B cell (primary cell): ENCODE measurements at regions not wholly inside any gene's neighbourhood (a gene's known extent, or its start where the extent isn't known, plus 50 kb on each side); places are given as distances from the start of the nearest gene placed in this dataset.

Source experiments
- ATAC-seq: fragments of 200-7000 bp; cut with Tn5 transposase; one replicate; pipeline ENCODE4 v1.10.0; 2021; ENCODE audit warnings: low read depth, mild to moderate bottlenecking, moderate number of reproducible peaks, moderate library complexity
- CTCF ChIA-PET: fragments of 350-600 bp; sonication (Branson Sonifier 250); formaldehyde crosslinking; loops from one replicate; lab custom pipeline; 2021; ENCODE audit warnings: antibody characterized with exemption, inconsistent platforms; lab: Charles Lee
- POLR2A ChIA-PET: fragments of 350-600 bp; sonication (Branson Sonifier 250); formaldehyde crosslinking; loops from one replicate; lab custom pipeline; 2021; ENCODE audit warnings: antibody characterized with exemption; lab: Charles Lee
- DNase-seq: peaks from one replicate; pipeline ENCODE4 v3.0.0; 2013
- H2AFZ ChIP-seq: 2 replicates; pipeline ENCODE4 v1.6.1; 2012; ENCODE audit warnings: mild to moderate bottlenecking, low read depth, low read length; ENCODE audit not compliant: insufficient read depth, poor library complexity, severe bottlenecking
- H3K27ac ChIP-seq, 2 donors: 1 replicate in 1 of 2; 2 replicates in 1 of 2; pipeline ENCODE4 v1.5.1; 2012 to 2013; ENCODE audit warnings: low read length in 2 of 2, mild to moderate bottlenecking in 2 of 2, moderate library complexity in 1 of 2
- H3K27me3 ChIP-seq, 4 experiments: fragments of 200-600 bp in 1 of 4; sonication (generic) in 1 of 4; replicated peaks in 1 of 4; 1 replicate in 2 of 4; 2 replicates in 2 of 4; pipeline versions ENCODE4 v1.6.1 to v1.7.0; 2013 to 2016; ENCODE audit warnings: low read length in 3 of 4, mild to moderate bottlenecking in 2 of 4, mixed read lengths in 1 of 4, moderate library complexity in 1 of 4; ENCODE audit not compliant: insufficient read depth in 4 of 4, control insufficient read depth in 3 of 4; ENCODE audit errors: control extremely low read depth in 1 of 4
- H3K36me3 ChIP-seq, 2 experiments: replicated peaks in 1 of 2; 1 replicate in 1 of 2; 2 replicates in 1 of 2; pipeline versions ENCODE4 v1.6.1 to v1.7.1; 2013; ENCODE audit warnings: low read length in 1 of 2; ENCODE audit not compliant: insufficient read depth in 2 of 2, control insufficient read depth in 1 of 2; ENCODE audit errors: control extremely low read depth in 1 of 2, extremely low read depth in 1 of 2
- H3K4me1 ChIP-seq, 2 donors: fragments of 200-600 bp in 1 of 2; sonication (generic) in 1 of 2; 1 replicate in 1 of 2; 2 replicates in 1 of 2; pipeline versions ENCODE4 v1.5.1 to v1.6.1; 2013 to 2017; ENCODE audit warnings: low read length in 2 of 2; ENCODE audit not compliant: control insufficient read depth in 2 of 2, insufficient read depth in 2 of 2
- H3K4me2 ChIP-seq: replicated peaks from 2 replicates; pipeline ENCODE3; 2012; ENCODE audit warnings: mild to moderate bottlenecking, low read depth, low read length; ENCODE audit not compliant: poor library complexity, severe bottlenecking
- H3K4me3 ChIP-seq, 5 experiments: fragments of 200-600 bp in 1 of 5; sonication (generic) in 1 of 5; 1 replicate in 3 of 5; 2 replicates in 2 of 5; pipeline versions ENCODE4 v1.5.1 to v1.7.0; 2011 to 2016; ENCODE audit warnings: low read length in 4 of 5, mild to moderate bottlenecking in 4 of 5, low read depth in 2 of 5, control low read depth in 1 of 5, moderate library complexity in 1 of 5; ENCODE audit not compliant: insufficient read depth in 1 of 5; ENCODE audit errors: control extremely low read depth in 1 of 5, extremely low read depth in 1 of 5
- H3K79me2 ChIP-seq: fragments of 200-600 bp; sonication (generic); one replicate; pipeline ENCODE4 v1.6.0; 2016; ENCODE audit warnings: low read length; ENCODE audit not compliant: control insufficient read depth, insufficient read depth
- H3K9ac ChIP-seq: fragments of 200-600 bp; sonication (generic); 2 replicates; pipeline ENCODE4 v1.6.1; 2017; ENCODE audit warnings: mild to moderate bottlenecking, low read length, moderate library complexity
- H3K9me3 ChIP-seq, 3 donors: one replicate each; pipeline versions ENCODE4 v1.6.1 to v1.7.1; 2013; ENCODE audit warnings: low read length in 2 of 3; ENCODE audit not compliant: control insufficient read depth in 2 of 3, insufficient read depth in 1 of 3; ENCODE audit errors: control extremely low read depth in 1 of 3
- H4K20me1 ChIP-seq: 2 replicates; pipeline ENCODE4 v1.6.0; 2012; ENCODE audit warnings: mild to moderate bottlenecking, low read length; ENCODE audit not compliant: insufficient read depth, control insufficient read depth, poor library complexity, severe bottlenecking
- H3K27ac Mint-ChIP-seq: one replicate; pipeline ENCODE4 v1.8.0; 2021; ENCODE audit warnings: mixed read lengths
- H3K27me3 Mint-ChIP-seq: one replicate; pipeline ENCODE4 v1.8.0; 2021; ENCODE audit warnings: mixed read lengths
- H3K4me1 Mint-ChIP-seq: one replicate; pipeline ENCODE4 v1.8.0; 2021; ENCODE audit warnings: mixed read lengths
- H3K4me3 Mint-ChIP-seq: one replicate; pipeline ENCODE4 v1.8.0; 2021; ENCODE audit warnings: mixed read lengths
- H3K9me3 Mint-ChIP-seq: one replicate; pipeline ENCODE4 v1.8.0; 2022; ENCODE audit warnings: mixed read lengths; ENCODE audit not compliant: insufficient read depth
- EZH2 ChIP-seq: IDR thresholded peaks from 2 replicates; pipeline ENCODE4 v1.6.1; 2012; ENCODE audit warnings: borderline replicate concordance, low read depth, mild to moderate bottlenecking, moderate library complexity, low read length; ENCODE audit not compliant: insufficient read depth, poor library complexity, severe bottlenecking
- WGBS: methylation state at CpG from one replicate; pipeline ENCODE4 v1.1.5; 2013; ENCODE audit warnings: missing lambda C conversion rate; ENCODE audit not compliant: insufficient coverage; 5-methylcytosine and 5-hydroxymethylcytosine counted together
- intact Hi-C: fragments of 100-400 bp; cut with micrococcal nuclease; formaldehyde crosslinking; loops from one replicate; pipeline ENCODE4 v1.10.0; 2022
- TF ChIP-seq, protein P1 (sequence below): fragments of 200-600 bp; IDR thresholded peaks from one replicate; pipeline ENCODE4 v1.8.0; 2022; ENCODE audit warnings: antibody characterized with exemption, mild to moderate bottlenecking

DNA sequence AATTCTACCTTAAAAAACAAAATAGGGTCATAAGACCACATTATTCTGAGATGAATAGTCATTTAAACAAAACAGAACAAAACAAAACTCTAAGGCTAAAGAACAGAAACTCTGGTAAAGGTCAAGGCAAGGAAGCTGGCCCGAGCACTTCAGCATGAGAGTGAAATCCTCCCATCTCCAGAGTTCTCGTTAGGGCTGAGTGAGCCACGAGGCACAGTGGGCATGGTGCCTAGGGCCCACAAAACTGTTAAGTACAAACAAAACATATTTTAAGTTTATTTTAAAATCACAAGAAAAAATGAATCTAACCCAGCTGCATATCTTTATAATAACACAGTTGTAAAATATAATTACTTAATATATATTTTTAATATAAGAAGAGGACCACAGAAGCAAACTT lies 417.8 kb upstream of the GBE1 start:
- Histone ChIP-seq H3K36me3 (no peaks in the 10 kb centered on the region), H3K9me3 (no peaks in the 10 kb centered on the region), H3K79me2 (no peaks in the 10 kb centered on the region), H3K4me1 (no peaks in the 10 kb centered on the region), H2AFZ (no peak overlapping the region), H3K27ac (no peak overlapping the region), H4K20me1 (no peaks in the 10 kb centered on the region), H3K4me2 (no peak overlapping the region), H3K9ac (no peak overlapping the region), H3K27me3 (no peaks in the 10 kb centered on the region), H3K4me3 (no peak overlapping the region)
- Mint-ChIP-seq H3K27me3 (no peaks in the 10 kb centered on the region), H3K4me1 (no peaks in the 10 kb centered on the region), H3K27ac (no peak overlapping the region), H3K4me3 (no peak overlapping the region), H3K9me3 (no peaks in the 10 kb centered on the region)
- ChIA-PET CTCF (no interaction called here), POLR2A (no interaction called here)
- no peak for ATAC-seq
- DNase-seq: no peak
- TF ChIP-seq, protein P1, sequence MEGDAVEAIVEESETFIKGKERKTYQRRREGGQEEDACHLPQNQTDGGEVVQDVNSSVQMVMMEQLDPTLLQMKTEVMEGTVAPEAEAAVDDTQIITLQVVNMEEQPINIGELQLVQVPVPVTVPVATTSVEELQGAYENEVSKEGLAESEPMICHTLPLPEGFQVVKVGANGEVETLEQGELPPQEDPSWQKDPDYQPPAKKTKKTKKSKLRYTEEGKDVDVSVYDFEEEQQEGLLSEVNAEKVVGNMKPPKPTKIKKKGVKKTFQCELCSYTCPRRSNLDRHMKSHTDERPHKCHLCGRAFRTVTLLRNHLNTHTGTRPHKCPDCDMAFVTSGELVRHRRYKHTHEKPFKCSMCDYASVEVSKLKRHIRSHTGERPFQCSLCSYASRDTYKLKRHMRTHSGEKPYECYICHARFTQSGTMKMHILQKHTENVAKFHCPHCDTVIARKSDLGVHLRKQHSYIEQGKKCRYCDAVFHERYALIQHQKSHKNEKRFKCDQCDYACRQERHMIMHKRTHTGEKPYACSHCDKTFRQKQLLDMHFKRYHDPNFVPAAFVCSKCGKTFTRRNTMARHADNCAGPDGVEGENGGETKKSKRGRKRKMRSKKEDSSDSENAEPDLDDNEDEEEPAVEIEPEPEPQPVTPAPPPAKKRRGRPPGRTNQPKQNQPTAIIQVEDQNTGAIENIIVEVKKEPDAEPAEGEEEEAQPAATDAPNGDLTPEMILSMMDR: no peak
- TF ChIP-seq EZH2: no peak
- no CpG with 5 or more reads among the region's 3 CpGs for WGBS
- intact Hi-C loops: no loop called here

DNA sequence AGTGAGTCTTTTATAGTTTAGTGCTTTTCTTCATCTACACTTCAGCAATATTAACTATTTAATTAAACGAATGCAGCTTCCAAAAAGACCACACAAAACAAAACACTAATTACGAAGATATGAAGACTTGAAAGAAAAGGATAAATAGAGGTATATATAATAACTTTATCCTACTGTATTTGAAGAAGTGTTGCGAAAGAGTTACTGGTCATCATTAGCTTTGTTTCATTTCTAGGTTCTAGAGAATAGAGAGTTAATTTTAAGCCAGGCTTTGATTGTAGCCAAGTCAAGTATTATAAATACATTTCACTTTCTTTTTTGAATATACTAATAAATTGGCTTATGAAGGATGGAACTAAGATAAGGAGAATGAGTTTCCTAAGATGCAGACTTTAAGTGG lies 416.8 kb upstream of the GBE1 start:
- CTCF ChIA-PET: no interaction called here
- H3K4me1 Mint-ChIP-seq: no peaks in the 10 kb centered on the region
- no peak overlapping the region for H3K9ac ChIP-seq
- POLR2A ChIA-PET: no interaction called here
- no peak overlapping the region for H3K27ac Mint-ChIP-seq
- intact Hi-C loops: no loop called here
- H3K9me3 Mint-ChIP-seq: no peaks in the 10 kb centered on the region
- H4K20me1 ChIP-seq: no peaks in the 10 kb centered on the region
- DNase-seq (no peak), ATAC-seq (no peak)
- no peak overlapping the region for H3K4me3 ChIP-seq
- WGBS: no CpG with 5 or more reads among the region's 3 CpGs
- H2AFZ ChIP-seq: no peak overlapping the region
- H3K79me2 ChIP-seq: no peaks in the 10 kb centered on the region
- no peak overlapping the region for H3K4me2 ChIP-seq
- TF ChIP-seq EZH2: no peak
- TF ChIP-seq, protein P1: no peak
- H3K27me3 ChIP-seq: no peaks in the 10 kb centered on the region
- H3K27ac ChIP-seq: no peak overlapping the region
- H3K9me3 ChIP-seq: no peaks in the 10 kb centered on the region
- no peaks in the 10 kb centered on the region for H3K4me1 ChIP-seq
- H3K27me3 Mint-ChIP-seq: no peaks in the 10 kb centered on the region
- no peak overlapping the region for H3K4me3 Mint-ChIP-seq
- H3K36me3 ChIP-seq: no peaks in the 10 kb centered on the region
